ENCODE measurements at regions not wholly inside any gene's neighbourhood (a gene's known extent, or its start where the extent isn't known, plus 50 kb on each side); places are given as distances from the start of the nearest gene placed in this dataset.
"Not testable (repeated sequence)": the region's sequence is repeated elsewhere in the genome, so short reads cannot be mapped to it uniquely, and the experiment has no call there.

DNA sequence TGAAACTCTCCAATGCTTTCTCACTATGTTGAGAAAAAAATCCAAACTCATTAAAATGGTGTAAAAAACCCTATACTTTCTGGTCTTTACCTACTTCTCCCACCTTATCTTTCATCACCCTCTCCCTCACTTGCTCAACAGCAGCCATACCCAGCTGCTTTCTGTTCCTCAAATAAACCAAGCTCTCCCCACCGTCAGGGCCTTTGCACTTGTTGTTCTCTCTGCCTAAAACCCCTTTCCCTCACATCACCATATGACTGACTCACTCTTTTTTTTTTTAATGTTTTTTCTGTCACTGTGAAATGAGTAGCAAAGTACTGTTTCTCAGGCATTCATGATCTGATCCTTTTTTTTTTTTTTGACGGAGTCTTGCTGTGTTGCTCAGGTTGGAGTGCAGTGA is 122.3 kb upstream of the TMEM164 start:
- FAIRE-seq, result no peak

GRCh38 chrX:109886122-109886761 is 116.7 kb upstream of the TMEM164 start:
- FAIRE-seq, result no peak

GRCh38 chrX:109889289-109890006 is 113.5 kb upstream of the TMEM164 start:
- FAIRE-seq, result no peak

DNA sequence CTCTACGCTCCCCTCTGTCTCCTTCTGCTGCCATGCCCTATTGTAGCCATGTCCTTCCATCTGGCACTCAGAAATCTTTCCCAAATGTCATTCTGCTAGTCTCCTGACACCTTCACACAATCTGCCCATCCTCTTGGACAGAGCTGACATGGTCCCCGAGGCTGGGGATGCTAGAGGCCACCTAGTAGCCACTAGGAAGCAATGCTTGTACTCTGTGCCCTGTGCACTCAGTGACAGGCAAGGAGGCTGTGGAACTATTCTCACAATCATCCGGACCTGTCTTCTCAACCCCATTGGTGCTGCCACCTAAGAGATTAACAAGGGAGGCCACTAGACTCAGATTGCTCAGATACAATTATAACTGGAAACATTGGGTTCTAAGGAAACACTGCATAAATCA is 112.6 kb upstream of the TMEM164 start:
- no peak for FAIRE-seq

- FAIRE-seq, result peak; percentile 66
Measured at GRCh38 chrX:109890910-109891502, 111.9 kb upstream of the TMEM164 start.

- not testable (repeated sequence) for FAIRE-seq
Measured at GRCh38 chrX:109896024-109896423, 106.9 kb upstream of the TMEM164 start.

DNA sequence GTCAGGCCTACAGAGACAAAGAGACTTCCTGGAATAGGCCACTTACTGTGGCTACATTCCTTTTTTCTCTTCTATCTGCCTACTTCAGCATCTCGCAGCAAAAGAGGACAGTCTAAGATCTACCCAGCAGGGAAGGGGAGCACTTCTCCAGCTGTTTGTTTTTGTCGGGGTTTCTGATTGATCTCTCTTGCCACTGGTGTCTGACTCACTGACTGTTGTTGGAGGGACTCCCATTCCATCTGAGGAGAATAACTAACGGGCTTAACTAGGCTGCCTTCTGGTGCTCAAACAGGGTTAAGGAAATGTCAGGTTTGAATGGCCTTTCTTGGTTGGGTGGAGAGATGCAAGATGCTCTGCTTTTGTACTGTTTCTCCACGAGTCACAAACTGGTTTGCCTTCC is 100.2 kb upstream of the TMEM164 start:
- no peak for FAIRE-seq

DNA sequence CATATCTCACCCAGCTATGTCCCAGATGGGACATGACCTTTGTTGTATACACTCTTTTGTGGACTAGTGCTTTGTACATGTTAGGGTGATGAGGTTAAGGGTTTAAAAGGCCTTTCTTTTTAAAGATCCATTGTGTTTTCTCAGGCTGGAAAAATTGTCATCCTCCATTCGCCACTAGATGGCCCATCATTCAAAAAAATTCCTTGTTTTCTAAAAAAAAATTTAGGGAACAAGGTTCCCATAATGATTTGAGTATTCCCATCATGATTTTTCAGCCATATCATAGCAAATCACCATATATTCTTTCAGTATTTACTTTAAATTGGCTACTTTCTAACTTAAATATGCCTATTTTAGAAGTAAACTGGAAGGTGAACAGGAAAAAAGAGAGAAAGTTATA is 91.9 kb upstream of the TMEM164 start:
- no peak for FAIRE-seq

DNA sequence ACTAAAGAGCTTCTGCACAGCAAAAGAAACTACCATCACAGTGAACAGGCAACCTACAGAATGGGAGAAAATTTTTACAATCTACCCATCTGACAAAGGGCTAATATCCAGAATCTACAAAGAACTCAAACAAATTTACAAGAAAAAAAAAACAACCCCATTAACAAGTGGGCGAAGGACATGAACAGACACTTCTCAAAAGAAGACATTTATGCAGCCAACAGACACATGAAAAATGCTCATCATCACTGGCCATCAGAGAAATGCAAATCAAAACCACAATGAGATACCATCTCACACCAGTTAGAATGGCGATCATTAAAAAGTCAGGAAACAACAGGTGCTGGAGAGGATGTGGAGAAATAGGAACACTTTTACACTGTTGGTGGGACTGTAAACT is 89.9 kb upstream of the TMEM164 start:
- FAIRE-seq, result not testable (repeated sequence)

DNA sequence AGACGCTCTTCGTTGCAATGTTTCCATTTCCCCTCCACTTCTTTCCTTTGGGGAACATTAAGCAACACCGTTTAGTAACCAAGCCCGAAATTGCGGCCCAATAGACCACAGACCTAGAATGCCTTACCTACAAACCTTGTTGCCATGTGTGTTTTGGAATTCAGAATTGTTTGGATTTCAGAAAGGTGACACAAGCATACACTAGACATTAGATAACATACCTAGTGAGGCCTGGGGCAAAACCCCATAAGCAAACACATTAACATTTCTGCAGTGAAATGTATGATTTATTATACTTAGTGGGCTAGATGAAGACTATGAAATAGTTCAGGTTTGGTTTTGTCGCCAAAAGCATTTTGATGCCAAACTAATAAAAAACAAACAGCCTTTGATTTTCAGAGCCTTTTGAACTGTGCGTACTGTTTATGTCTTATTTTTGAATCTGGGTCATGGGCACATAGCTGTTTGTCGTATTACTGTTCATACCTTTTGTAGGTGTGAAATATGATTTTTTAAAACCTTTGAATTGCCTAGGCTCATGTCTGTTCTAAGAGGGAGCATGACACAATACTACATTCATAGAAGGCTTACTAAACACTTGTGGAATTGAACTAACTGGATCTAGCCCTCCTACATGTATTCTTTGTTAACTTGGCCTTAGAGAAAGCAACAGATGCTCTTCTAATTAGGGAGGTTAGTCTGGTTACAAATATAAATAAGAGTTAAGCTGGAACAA is 88.6 kb upstream of the TMEM164 start:
- no peak for FAIRE-seq

- FAIRE-seq, result no peak
Measured at GRCh38 chrX:109918753-109919152, 84.2 kb upstream of the TMEM164 start.

GRCh38 chrX:109920325-109920724 is 82.6 kb upstream of the TMEM164 start:
- FAIRE-seq, result no peak

- FAIRE-seq, result no peak
Measured at GRCh38 chrX:109920868-109921267, 82.0 kb upstream of the TMEM164 start.

DNA sequence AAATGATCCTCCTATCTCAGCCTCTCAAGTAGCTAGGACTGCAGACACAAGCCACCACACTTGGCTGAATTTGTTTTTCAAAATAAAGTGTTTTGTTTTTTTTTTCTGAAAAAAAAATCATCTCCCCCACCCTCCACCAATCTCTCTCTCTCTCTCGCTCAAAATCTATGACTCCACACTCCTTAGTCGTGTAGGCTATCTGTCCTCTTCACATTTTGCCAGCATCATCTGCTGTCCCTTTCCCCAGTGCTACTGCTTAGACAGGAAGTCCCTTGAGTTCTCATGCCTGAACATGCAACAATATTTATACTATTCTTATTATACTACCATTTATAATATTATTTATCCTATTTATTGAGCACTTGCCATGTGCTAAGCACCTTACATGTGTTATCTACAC is 80.7 kb upstream of the TMEM164 start:
- no peak for FAIRE-seq

DNA sequence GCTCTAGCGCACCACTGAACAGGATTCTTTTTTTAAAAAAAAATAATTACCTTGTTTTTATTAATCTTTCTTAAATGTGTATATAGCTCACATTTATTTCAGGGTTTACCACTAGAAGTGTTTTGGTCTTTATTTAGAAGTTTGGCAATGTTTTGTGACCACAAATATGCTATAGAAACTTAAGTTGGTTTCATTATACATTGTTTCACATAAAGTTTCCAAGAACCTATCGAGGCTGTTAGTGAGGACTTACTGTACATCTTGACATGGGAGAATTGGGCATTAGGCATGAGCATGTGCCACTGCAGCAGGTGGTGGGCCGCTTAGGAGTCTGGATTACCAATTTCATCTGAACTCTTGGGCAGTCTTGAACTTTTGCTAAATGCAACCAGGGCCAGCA is 77.9 kb upstream of the TMEM164 start:
- FAIRE-seq, result not testable (repeated sequence)

DNA sequence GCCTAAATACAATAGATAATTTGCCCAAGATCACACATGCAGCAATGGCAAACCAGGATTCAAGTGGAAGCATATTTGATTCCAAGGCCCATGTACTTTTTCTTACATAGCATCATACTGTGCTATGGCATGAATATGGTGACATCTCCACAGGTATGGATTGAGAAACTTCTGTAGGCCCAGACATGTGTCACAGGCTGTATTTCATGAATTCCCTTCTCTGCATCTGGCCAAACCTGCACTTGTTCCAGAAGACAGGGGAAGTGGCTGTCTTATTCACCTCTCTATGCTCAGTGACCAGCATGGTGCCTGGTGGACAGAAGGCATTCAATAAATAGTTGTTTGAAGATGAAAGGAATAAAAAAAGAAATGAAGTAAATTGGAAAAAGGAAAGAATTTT is 77.3 kb upstream of the TMEM164 start:
- FAIRE-seq, result no peak

DNA sequence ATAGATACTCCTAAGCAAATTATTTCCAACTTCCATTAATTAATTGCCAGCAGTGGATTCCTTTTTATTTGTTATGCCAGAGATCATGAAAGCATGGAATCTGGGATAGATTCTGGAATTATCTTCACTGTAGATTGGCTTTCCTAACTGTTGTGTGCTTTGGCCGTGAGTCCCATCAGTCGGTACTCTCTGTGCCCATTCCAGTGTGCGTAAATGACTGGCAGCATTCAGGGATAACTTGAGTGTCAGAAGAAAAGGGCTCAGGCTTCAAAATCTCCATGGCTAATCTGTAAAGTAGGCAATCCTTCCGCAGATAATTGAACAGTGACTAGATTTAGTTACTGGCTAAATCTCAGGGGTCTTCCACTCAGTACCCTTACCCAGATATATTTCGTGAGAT is 76.8 kb upstream of the TMEM164 start:
- FAIRE-seq, result no peak

DNA sequence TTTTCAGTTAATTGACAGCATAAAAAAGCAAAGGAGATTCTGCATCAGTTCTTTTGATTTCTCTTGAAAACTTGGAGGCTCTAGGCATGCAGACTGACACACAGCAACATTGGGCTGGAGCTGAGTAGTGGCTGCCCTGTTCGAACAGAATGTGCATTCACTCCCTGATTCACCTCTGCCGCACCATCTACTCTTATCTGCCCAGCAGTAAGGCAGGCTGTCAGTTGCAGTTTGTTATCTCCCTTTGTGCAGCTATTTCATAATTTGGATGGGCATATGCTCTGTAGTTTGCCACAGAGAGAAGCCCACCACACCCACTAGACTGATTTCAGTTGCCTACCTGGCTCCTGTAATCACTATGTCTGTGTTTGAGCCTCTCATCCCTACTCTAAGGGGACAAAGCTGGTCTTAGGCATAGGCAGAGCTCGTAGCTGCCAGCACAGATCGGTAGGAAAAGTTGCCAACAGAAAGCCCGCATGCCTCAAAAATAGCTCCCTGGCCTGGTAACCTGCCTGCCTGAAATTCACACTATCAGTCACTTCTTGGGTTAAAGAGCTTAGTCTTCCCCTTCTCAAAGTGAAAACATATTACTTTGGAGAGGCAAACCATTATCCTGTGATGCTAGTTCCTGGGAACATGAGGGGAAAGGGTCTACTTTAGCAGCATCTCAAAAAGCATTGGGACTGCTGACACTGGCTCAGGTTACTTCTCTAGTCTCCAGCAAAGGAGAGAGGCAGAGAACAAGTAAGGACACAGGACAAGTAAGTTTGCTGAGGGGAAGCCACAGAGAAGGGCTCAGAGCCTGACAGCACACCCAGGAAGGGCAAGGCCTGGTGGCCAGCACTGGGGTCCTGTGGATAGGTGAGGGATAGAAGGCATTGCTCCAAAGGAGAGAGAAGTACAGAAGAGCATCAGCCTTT is 75.9 kb upstream of the TMEM164 start:
- FAIRE-seq, result no peak

DNA sequence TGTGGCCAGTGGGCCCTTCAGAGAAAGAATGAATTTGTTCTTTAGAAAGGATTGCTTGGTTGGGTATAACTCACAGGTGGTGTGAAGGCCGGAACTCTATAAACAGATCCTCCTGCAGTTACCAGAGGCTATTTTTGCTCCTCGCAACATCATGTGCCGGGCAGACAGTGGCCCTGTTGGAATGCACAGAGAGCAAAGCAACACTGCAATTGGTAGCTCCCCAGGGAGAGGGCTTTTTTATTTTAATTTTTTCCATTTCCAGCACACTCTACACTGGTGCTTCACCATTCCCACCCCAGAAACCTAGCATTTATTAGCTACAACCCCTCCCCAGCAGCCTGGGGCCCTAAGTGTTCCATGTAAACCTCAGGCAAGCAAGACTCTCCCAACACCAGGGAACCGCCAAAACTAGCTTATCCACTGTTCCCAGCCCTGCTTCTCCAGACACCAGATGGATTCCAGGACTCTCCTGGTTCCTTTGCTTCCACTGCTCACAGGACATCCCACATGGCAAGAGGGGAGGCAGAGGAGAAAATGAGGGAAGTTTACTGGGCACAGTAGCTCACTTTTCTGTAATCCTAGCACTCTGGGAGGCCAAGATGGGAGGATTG is 75.1 kb upstream of the TMEM164 start:
- no peak for FAIRE-seq

DNA sequence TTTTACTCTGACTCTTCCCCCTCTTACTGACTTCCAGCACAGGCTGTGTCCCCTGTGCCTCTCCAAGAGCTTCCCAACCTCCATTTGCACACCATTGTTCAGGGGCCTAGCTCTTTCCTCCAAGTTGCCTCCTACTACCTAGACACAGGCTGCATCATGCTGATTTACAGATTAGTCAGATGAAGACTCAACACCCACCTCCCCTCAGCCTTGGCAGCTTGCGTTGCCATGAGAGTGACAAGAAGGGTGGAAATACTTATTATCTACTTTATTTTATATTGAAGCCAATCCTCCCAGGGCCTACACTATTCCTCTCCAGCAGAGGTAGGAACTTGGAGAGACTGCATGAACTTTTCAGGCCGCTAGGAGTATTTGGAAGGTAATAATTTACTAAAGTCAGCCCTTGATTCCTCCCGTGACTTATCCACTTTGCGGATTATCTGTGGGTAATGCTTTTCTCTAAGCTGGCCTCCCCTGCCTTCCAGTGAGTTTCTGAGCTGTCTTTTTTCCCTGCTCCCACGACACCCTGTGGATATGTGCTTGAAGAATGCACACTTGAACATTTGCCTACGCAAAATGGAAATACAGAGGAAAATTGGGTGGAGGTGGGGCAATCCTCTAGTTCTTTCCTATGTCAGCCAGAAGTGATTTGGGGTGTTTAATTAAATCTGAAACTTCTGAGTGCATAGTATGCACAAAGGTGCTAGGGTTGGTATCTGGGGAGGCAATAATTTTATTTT is 74.1 kb upstream of the TMEM164 start:
- FAIRE-seq, result no peak

DNA sequence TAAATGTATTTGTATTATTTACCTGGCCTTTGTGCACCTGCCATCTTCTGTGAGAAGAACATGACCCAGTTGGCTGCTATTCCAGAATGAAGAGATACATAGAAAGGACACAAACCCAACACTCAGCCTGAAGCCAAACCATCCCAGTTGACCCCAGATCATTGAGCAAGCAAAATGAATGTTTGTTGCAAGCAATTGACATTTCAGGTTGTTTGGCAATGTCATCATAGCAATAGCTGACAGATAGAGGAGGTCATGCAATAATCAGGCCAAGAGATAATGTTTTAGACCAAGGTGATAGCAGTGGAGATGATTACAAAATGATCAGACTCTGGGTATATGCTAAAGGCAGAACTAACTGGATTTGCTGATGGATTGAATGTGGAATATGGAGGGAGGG is 71.2 kb upstream of the TMEM164 start:
- no peak for FAIRE-seq
